ENCODE measurements at regions not wholly inside any gene's neighbourhood (a gene's known extent, or its start where the extent isn't known, plus 50 kb on each side); places are given as distances from the start of the nearest gene placed in this dataset.
A peak's percentile ranks its signal among the peaks of the same experiment; 100 is the strongest.

GRCh38 chr6:90406957-90407356 is 110.3 kb upstream of the BACH2 start:
- no peaks in the 10 kb centered on the region for H4K20me1 ChIP-seq (ENCODE audit: control insufficient read depth, insufficient read depth, low read length, poor library complexity, severe bottlenecking)
- no peak overlapping the region for H2AFZ ChIP-seq (ENCODE audit: insufficient read depth, low read depth, low read length, poor library complexity, severe bottlenecking)
- no peak overlapping the region for H3K9ac ChIP-seq (ENCODE audit: low read length)
- no peaks in the 10 kb centered on the region for H3K36me3 ChIP-seq (replicated peaks in 1 of 2; ENCODE audit: control extremely low read depth in 1 of 2, control insufficient read depth in 1 of 2, extremely low read depth in 1 of 2, insufficient read depth in 2 of 2, low read length in 1 of 2)
- no peak overlapping the region for H3K4me2 ChIP-seq (replicated peaks; ENCODE audit: low read depth, low read length, poor library complexity, severe bottlenecking)
- H3K9me3 Mint-ChIP-seq (ENCODE audit: insufficient read depth), result no peaks in the 10 kb centered on the region
- TF ChIP-seq EZH2 (IDR thresholded peaks at IDR 0.05; ENCODE audit: borderline replicate concordance, insufficient read depth, low read depth, low read length, poor library complexity, severe bottlenecking), result no peak
- no peak for TF ChIP-seq CTCF (IDR thresholded peaks at IDR 0.05)
- intact Hi-C loops (cut with micrococcal nuclease), result no loop called here
- WGBS (ENCODE audit: insufficient coverage), result 94% methylated on average over 3 of the region's 3 CpGs
- H3K27ac Mint-ChIP-seq, result no peak overlapping the region
- H3K4me1 ChIP-seq (ENCODE audit: control insufficient read depth in 2 of 2, insufficient read depth in 2 of 2, low read length in 2 of 2), result peaks cover 7 to 20% of the 10 kb centered on the region in 2 donors
- H3K9me3 ChIP-seq (ENCODE audit: control extremely low read depth in 1 of 3, control insufficient read depth in 2 of 3, insufficient read depth in 1 of 3, low read length in 2 of 3), result peaks cover 0 to 4% (median 0%) of the 10 kb centered on the region in 3 donors
- ATAC-seq (ENCODE audit: low read depth), result no peak
- H3K27me3 ChIP-seq (replicated peaks in 1 of 4; ENCODE audit: control extremely low read depth in 1 of 4, control insufficient read depth in 3 of 4, insufficient read depth in 4 of 4, low read length in 3 of 4), result no peaks in the 10 kb centered on the region
- peaks cover 15% of the 10 kb centered on the region for H3K79me2 ChIP-seq (ENCODE audit: control insufficient read depth, insufficient read depth, low read length)
- H3K27ac ChIP-seq (ENCODE audit: low read length in 2 of 2), result no peak overlapping the region
- peaks cover 27% of the 10 kb centered on the region for H3K4me1 Mint-ChIP-seq
- POLR2A ChIA-PET, result no interaction called here
- no peak overlapping the region for H3K4me3 ChIP-seq (ENCODE audit: control extremely low read depth in 1 of 5, extremely low read depth in 1 of 5, insufficient read depth in 1 of 5, low read depth in 2 of 5, low read length in 4 of 5)
- no peaks in the 10 kb centered on the region for H3K27me3 Mint-ChIP-seq
- DNase-seq, result no peak
- no peak overlapping the region for H3K4me3 Mint-ChIP-seq
- CTCF ChIA-PET, result no interaction called here

- no peak overlapping the region for H3K27ac ChIP-seq (ENCODE audit: low read length in 2 of 2)
- peaks cover 0 to 4% (median 0%) of the 10 kb centered on the region in 3 donors for H3K9me3 ChIP-seq (ENCODE audit: control extremely low read depth in 1 of 3, control insufficient read depth in 2 of 3, insufficient read depth in 1 of 3, low read length in 2 of 3)
- 77% methylated on average over 5 of the region's 6 CpGs for WGBS (ENCODE audit: insufficient coverage)
- no peak for TF ChIP-seq CTCF (IDR thresholded peaks at IDR 0.05)
- no peak for TF ChIP-seq EZH2 (IDR thresholded peaks at IDR 0.05; ENCODE audit: borderline replicate concordance, insufficient read depth, low read depth, low read length, poor library complexity, severe bottlenecking)
- H3K27me3 ChIP-seq (replicated peaks in 1 of 4; ENCODE audit: control extremely low read depth in 1 of 4, control insufficient read depth in 3 of 4, insufficient read depth in 4 of 4, low read length in 3 of 4), result no peaks in the 10 kb centered on the region
- no peak overlapping the region for H3K4me3 ChIP-seq (ENCODE audit: control extremely low read depth in 1 of 5, extremely low read depth in 1 of 5, insufficient read depth in 1 of 5, low read depth in 2 of 5, low read length in 4 of 5)
- H3K9ac ChIP-seq (ENCODE audit: low read length), result no peak overlapping the region
- Mint-ChIP-seq H3K27ac (no peak overlapping the region), H3K9me3 (ENCODE audit: insufficient read depth) (no peaks in the 10 kb centered on the region), H3K4me3 (no peak overlapping the region), H3K27me3 (no peaks in the 10 kb centered on the region), H3K4me1 (peaks cover 22% of the 10 kb centered on the region)
- DNase-seq (no peak), ATAC-seq (ENCODE audit: low read depth) (peak; percentile 41)
- no peak overlapping the region for H2AFZ ChIP-seq (ENCODE audit: insufficient read depth, low read depth, low read length, poor library complexity, severe bottlenecking)
- peaks cover 10 to 18% of the 10 kb centered on the region in 2 donors for H3K4me1 ChIP-seq (ENCODE audit: control insufficient read depth in 2 of 2, insufficient read depth in 2 of 2, low read length in 2 of 2)
- ChIA-PET CTCF (no interaction called here), POLR2A (no interaction called here)
- no peaks in the 10 kb centered on the region for H3K36me3 ChIP-seq (replicated peaks in 1 of 2; ENCODE audit: control extremely low read depth in 1 of 2, control insufficient read depth in 1 of 2, extremely low read depth in 1 of 2, insufficient read depth in 2 of 2, low read length in 1 of 2)
- H3K4me2 ChIP-seq (replicated peaks; ENCODE audit: low read depth, low read length, poor library complexity, severe bottlenecking), result no peak overlapping the region
- H3K79me2 ChIP-seq (ENCODE audit: control insufficient read depth, insufficient read depth, low read length), result peaks cover 22% of the 10 kb centered on the region
- H4K20me1 ChIP-seq (ENCODE audit: control insufficient read depth, insufficient read depth, low read length, poor library complexity, severe bottlenecking), result no peaks in the 10 kb centered on the region
- intact Hi-C loops (cut with micrococcal nuclease), result no loop called here
Measured at GRCh38 chr6:90406142-90406794, 109.6 kb upstream of the BACH2 start.

Measured in B cell (primary cell).